GM23338 (cell line): ENCODE measurements at regions not wholly inside any gene's neighbourhood (a gene's known extent, or its start where the extent isn't known, plus 50 kb on each side); places are given as distances from the start of the nearest gene placed in this dataset.

Source experiments
- ATAC-seq: fragments of 200-7000 bp; cut with Tn5 transposase; 3 replicates; pipeline ENCODE4 v1.9.1; 2020
- DNase-seq: peaks from one replicate; pipeline ENCODE4 v3.0.0-alpha.2; 2015; ENCODE audit warnings: low spot score
- H2AFZ ChIP-seq: fragments of 200-600 bp; sonication (generic); 2 replicates; pipeline ENCODE4 v1.8.0; 2016; ENCODE audit warnings: antibody characterized with exemption, mild to moderate bottlenecking, moderate library complexity
- H3F3A ChIP-seq: fragments of 200-600 bp; sonication (generic); replicated peaks from 2 replicates; pipeline ENCODE4 v1.8.0; 2017; ENCODE audit warnings: antibody characterized with exemption, mixed run types, low read depth
- H3K27ac ChIP-seq: fragments of 200-600 bp; sonication (generic); 2 replicates; pipeline ENCODE4 v1.6.1; 2016; ENCODE audit warnings: low read depth
- H3K27me3 ChIP-seq: fragments of 200-600 bp; sonication (generic); 2 replicates; pipeline ENCODE4 v1.8.0; 2016; ENCODE audit warnings: mild to moderate bottlenecking, mixed run types, moderate library complexity; ENCODE audit not compliant: insufficient read depth
- H3K36me3 ChIP-seq: fragments of 200-600 bp; sonication (generic); 2 replicates; pipeline ENCODE4 v1.8.0; 2016; ENCODE audit warnings: mild to moderate bottlenecking; ENCODE audit not compliant: insufficient read depth
- H3K4me1 ChIP-seq: fragments of 200-600 bp; sonication (generic); 2 replicates; pipeline ENCODE4 v1.8.0; 2016; ENCODE audit warnings: mild to moderate bottlenecking, moderate library complexity; ENCODE audit not compliant: insufficient read depth
- H3K4me2 ChIP-seq: fragments of 200-600 bp; sonication (generic); 2 replicates; pipeline ENCODE4 v1.7.1; 2017; ENCODE audit warnings: mixed run types
- H3K4me3 ChIP-seq: fragments of 200-600 bp; sonication (generic); 2 replicates; pipeline ENCODE4 v1.6.1; 2016; ENCODE audit warnings: mixed run types
- H3K79me2 ChIP-seq: fragments of 200-600 bp; sonication (generic); replicated peaks from 2 replicates; pipeline ENCODE4 v1.8.0; 2017; ENCODE audit warnings: mild to moderate bottlenecking; ENCODE audit not compliant: insufficient read depth
- H3K9me2 ChIP-seq: fragments of 200-600 bp; sonication (generic); 2 replicates; pipeline ENCODE4 v1.8.0; 2017; ENCODE audit not compliant: insufficient read depth
- H4K20me1 ChIP-seq: fragments of 200-600 bp; sonication (generic); replicated peaks from 2 replicates; pipeline ENCODE4 v1.8.0; 2017; ENCODE audit warnings: mild to moderate bottlenecking; ENCODE audit not compliant: insufficient read depth
- H3K27ac Mint-ChIP-seq: 2 replicates; pipeline ENCODE4 v1.8.0; 2020; ENCODE audit warnings: inconsistent platforms, mild to moderate bottlenecking, moderate library complexity, mixed read lengths
- H3K27me3 Mint-ChIP-seq: 3 replicates; pipeline ENCODE4 v1.8.0; 2022; ENCODE audit warnings: low read depth, mild to moderate bottlenecking, moderate library complexity, mixed read lengths, inconsistent platforms; ENCODE audit not compliant: insufficient read depth, poor library complexity
- H3K36me3 Mint-ChIP-seq: 3 replicates; pipeline ENCODE4 v1.8.0; 2021; ENCODE audit warnings: low read depth, mild to moderate bottlenecking, inconsistent platforms, moderate library complexity, mixed read lengths
- H3K4me1 Mint-ChIP-seq: 3 replicates; pipeline ENCODE4 v1.8.0; 2020; ENCODE audit warnings: mild to moderate bottlenecking, inconsistent platforms, mixed read lengths
- H3K4me3 Mint-ChIP-seq: 3 replicates; pipeline ENCODE4 v1.8.0; 2021; ENCODE audit warnings: moderate library complexity, mild to moderate bottlenecking, inconsistent platforms, mixed read lengths
- H3K9me3 Mint-ChIP-seq: 3 replicates; pipeline ENCODE4 v1.8.0; 2020; ENCODE audit warnings: moderate library complexity, mild to moderate bottlenecking, inconsistent platforms, mixed read lengths
- CREB1 ChIP-seq: fragments of 250-450 bp; sonication (Bioruptor Pico); IDR thresholded peaks from 2 replicates; pipeline ENCODE4 v1.5.0; 2020; ENCODE audit warnings: low read depth, mild to moderate bottlenecking, moderate library complexity
- CTCF ChIP-seq, 2 experiments: fragments of 200-600 bp in 1 of 2; sonication (generic) in 1 of 2; conservative IDR thresholded peaks; 2 replicates each; pipeline versions ENCODE4 v1.5.1 to v1.6.1; 2016 to 2017; ENCODE audit warnings: antibody characterized with exemption in 2 of 2, low read depth in 2 of 2, mild to moderate bottlenecking in 2 of 2, moderate library complexity in 1 of 2
- ETS1 ChIP-seq: IDR thresholded peaks from 2 replicates; pipeline ENCODE4 v1.6.1; 2016; ENCODE audit warnings: antibody characterized with exemption
- EZH2 ChIP-seq: fragments of 200-600 bp; sonication (generic); IDR thresholded peaks from one replicate; pipeline ENCODE4 v1.8.0; 2017; ENCODE audit warnings: antibody characterized with exemption, mild to moderate bottlenecking, low read depth; ENCODE audit not compliant: unreplicated experiment
- EZH2phosphoT487 ChIP-seq: fragments of 200-600 bp; sonication (generic); IDR thresholded peaks from one replicate; pipeline ENCODE4 v1.8.1; 2018; ENCODE audit warnings: antibody characterized with exemption; ENCODE audit not compliant: unreplicated experiment
- JUNB ChIP-seq: IDR thresholded peaks from one replicate; pipeline ENCODE4 v1.6.1; 2016; ENCODE audit warnings: antibody characterized with exemption; ENCODE audit not compliant: unreplicated experiment
- NANOG ChIP-seq: IDR thresholded peaks from 2 replicates; pipeline ENCODE4 v1.6.1; 2016; ENCODE audit warnings: antibody characterized with exemption, borderline replicate concordance
- POLR2AphosphoS5 ChIP-seq: IDR thresholded peaks from 2 replicates; pipeline ENCODE4 v1.6.1; 2016; ENCODE audit warnings: antibody characterized with exemption, low read depth
- STAT1 ChIP-seq: IDR thresholded peaks from one replicate; pipeline ENCODE4 v1.6.1; 2016; ENCODE audit warnings: antibody characterized with exemption; ENCODE audit not compliant: unreplicated experiment
- ZNF114 ChIP-seq: fragments of 250-450 bp; sonication (Bioruptor Pico); IDR thresholded peaks from 2 replicates; pipeline ENCODE4 v1.5.0; 2020; ENCODE audit warnings: mild to moderate bottlenecking, moderate library complexity
- ZNF331 ChIP-seq: fragments of 250-450 bp; sonication (Bioruptor Pico); IDR thresholded peaks from 2 replicates; pipeline ENCODE4 v1.5.0; 2020; ENCODE audit warnings: low read depth, mild to moderate bottlenecking, moderate library complexity
- ZNF462 ChIP-seq: fragments of 250-450 bp; sonication (Bioruptor Pico); IDR thresholded peaks from 2 replicates; pipeline ENCODE4 v1.5.0; 2020; ENCODE audit warnings: mild to moderate bottlenecking, moderate library complexity
- TF ChIP-seq, protein P1 (sequence below): IDR thresholded peaks from one replicate; pipeline ENCODE4 v1.6.1; 2018; ENCODE audit warnings: antibody characterized with exemption; ENCODE audit not compliant: unreplicated experiment

GRCh38 chr3:14320219-14320618 lies 82.2 kb upstream of the SLC6A6 start:
- Histone ChIP-seq H3K9me2 (no peaks in the 10 kb centered on the region), H4K20me1 (no peaks in the 10 kb centered on the region), H3K27me3 (no peaks in the 10 kb centered on the region), H2AFZ (no peak overlapping the region), H3K4me3 (peak overlapping the region; percentile 42; the same call in 1 of the 2 replicates), H3K4me1 (no peaks in the 10 kb centered on the region), H3F3A (0 out of 2 replicates have a peak, but pooled peaks cover 2% of the 10 kb centered on the region), H3K27ac (no peak overlapping the region), H3K36me3 (no peaks in the 10 kb centered on the region), H3K79me2 (no peaks in the 10 kb centered on the region), H3K4me2 (peak overlapping the region; percentile 67; the same call in 1 of the 2 replicates)
- TF ChIP-seq, protein P1, sequence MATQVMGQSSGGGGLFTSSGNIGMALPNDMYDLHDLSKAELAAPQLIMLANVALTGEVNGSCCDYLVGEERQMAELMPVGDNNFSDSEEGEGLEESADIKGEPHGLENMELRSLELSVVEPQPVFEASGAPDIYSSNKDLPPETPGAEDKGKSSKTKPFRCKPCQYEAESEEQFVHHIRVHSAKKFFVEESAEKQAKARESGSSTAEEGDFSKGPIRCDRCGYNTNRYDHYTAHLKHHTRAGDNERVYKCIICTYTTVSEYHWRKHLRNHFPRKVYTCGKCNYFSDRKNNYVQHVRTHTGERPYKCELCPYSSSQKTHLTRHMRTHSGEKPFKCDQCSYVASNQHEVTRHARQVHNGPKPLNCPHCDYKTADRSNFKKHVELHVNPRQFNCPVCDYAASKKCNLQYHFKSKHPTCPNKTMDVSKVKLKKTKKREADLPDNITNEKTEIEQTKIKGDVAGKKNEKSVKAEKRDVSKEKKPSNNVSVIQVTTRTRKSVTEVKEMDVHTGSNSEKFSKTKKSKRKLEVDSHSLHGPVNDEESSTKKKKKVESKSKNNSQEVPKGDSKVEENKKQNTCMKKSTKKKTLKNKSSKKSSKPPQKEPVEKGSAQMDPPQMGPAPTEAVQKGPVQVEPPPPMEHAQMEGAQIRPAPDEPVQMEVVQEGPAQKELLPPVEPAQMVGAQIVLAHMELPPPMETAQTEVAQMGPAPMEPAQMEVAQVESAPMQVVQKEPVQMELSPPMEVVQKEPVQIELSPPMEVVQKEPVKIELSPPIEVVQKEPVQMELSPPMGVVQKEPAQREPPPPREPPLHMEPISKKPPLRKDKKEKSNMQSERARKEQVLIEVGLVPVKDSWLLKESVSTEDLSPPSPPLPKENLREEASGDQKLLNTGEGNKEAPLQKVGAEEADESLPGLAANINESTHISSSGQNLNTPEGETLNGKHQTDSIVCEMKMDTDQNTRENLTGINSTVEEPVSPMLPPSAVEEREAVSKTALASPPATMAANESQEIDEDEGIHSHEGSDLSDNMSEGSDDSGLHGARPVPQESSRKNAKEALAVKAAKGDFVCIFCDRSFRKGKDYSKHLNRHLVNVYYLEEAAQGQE = no peak
- TF ChIP-seq NANOG (no peak), CTCF (conservative IDR thresholded peaks at IDR 0.05; ENCODE audit: low read depth in 2 of 2) (no peak), CREB1 (no peak), ZNF331 (no peak), JUNB (no peak), POLR2AphosphoS5 (no peak), EZH2phosphoT487 (no peak), EZH2 (no peak), ZNF114 (CRISPR knock-in tag) (no peak), ETS1 (no peak), ZNF462 (CRISPR knock-in tag) (no peak), STAT1 (no peak)
- Mint-ChIP-seq H3K27ac (no peak overlapping the region; the same call in 1 of the 2 replicates), H3K9me3 (peaks cover 4% of the 10 kb centered on the region; the same call in 1 of the 3 replicates), H3K27me3 (peaks cover 12% of the 10 kb centered on the region), H3K4me3 (peak overlapping the region; percentile 68), H3K4me1 (peaks cover 7% of the 10 kb centered on the region; the same call in 2 of the 3 replicates), H3K36me3 (peaks cover 4% of the 10 kb centered on the region; the same call in 2 of the 3 replicates)
- ATAC-seq (no peak), DNase-seq (no peak)
